ENCODE measurements at regions not wholly inside any gene's neighbourhood (a gene's known extent, or its start where the extent isn't known, plus 50 kb on each side); places are given as distances from the start of the nearest gene placed in this dataset.

GRCh38 chr19:14305706-14306105 is 75.5 kb upstream of the ADGRE5 start:
- no peak for TF ChIP-seq CTCF (IDR thresholded peaks at IDR 0.05)
- no peak for TF ChIP-seq POLR2A (IDR thresholded peaks at IDR 0.05)

Data from transverse colon (tissue), 3 donors.